ENCODE measurements at regions not wholly inside any gene's neighbourhood (a gene's known extent, or its start where the extent isn't known, plus 50 kb on each side); places are given as distances from the start of the nearest gene placed in this dataset.

- TF ChIP-seq POLR2AphosphoS5 (IDR thresholded peaks at IDR 0.05) (no peak), POLR2A (IDR thresholded peaks at IDR 0.05) (no peak), EP300 (IDR thresholded peaks at IDR 0.05) (no peak), CTCF (IDR thresholded peaks at IDR 0.05) (no peak)
- Histone ChIP-seq H3K27me3 (no peaks in the 10 kb centered on the region), H3K4me3 (no peak overlapping the region), H3K4me1 (no peaks in the 10 kb centered on the region), H3K27ac (no peak overlapping the region), H3K36me3 (peaks cover 0 to 23% of the 10 kb centered on the region in 2 donors), H3K9me3 (no peaks in the 10 kb centered on the region)
- 83 to 90% methylated on average over 4 to 6 of the region's 6 CpGs for WGBS, 2 donors (ENCODE audit: low coverage in 1 of 2)
- ATAC-seq = no peak
Observed at GRCh38 chr6:34638834-34639736, 57.5 kb downstream of the ILRUN start.

- ATAC-seq = no peak
- Histone ChIP-seq H3K36me3 (peaks cover 0 to 9% of the 10 kb centered on the region in 2 donors), H3K27me3 (no peaks in the 10 kb centered on the region), H3K4me3 (no peak overlapping the region), H3K27ac (no peak overlapping the region), H3K9me3 (no peaks in the 10 kb centered on the region), H3K4me1 (peaks cover 0 to 22% (median 6%) of the 10 kb centered on the region in 3 donors)
- TF ChIP-seq POLR2A (IDR thresholded peaks at IDR 0.05) (no peak), POLR2AphosphoS5 (IDR thresholded peaks at IDR 0.05) (no peak), CTCF (IDR thresholded peaks at IDR 0.05) (no peak), EP300 (IDR thresholded peaks at IDR 0.05) (no peak)
- WGBS, 2 donors (ENCODE audit: low coverage in 1 of 2) = 43 to 79% methylated on average over 2 of the region's 2 CpGs
Observed at GRCh38 chr6:34633785-34634184, 62.8 kb downstream of the ILRUN start.

- no peak for TF ChIP-seq EP300 (IDR thresholded peaks at IDR 0.05)
- TF ChIP-seq POLR2AphosphoS5 (IDR thresholded peaks at IDR 0.05) = no peak
- TF ChIP-seq POLR2A (IDR thresholded peaks at IDR 0.05) = no peak
- TF ChIP-seq CTCF (IDR thresholded peaks at IDR 0.05) = no peak
- Histone ChIP-seq H3K4me3 (no peak overlapping the region), H3K27me3 (no peaks in the 10 kb centered on the region), H3K27ac (no peak overlapping the region), H3K36me3 (peaks cover 0 to 9% of the 10 kb centered on the region in 2 donors), H3K4me1 (peaks cover 0 to 22% (median 6%) of the 10 kb centered on the region in 3 donors), H3K9me3 (no peaks in the 10 kb centered on the region)
- ATAC-seq = no peak
- WGBS, 2 donors (ENCODE audit: low coverage in 1 of 2) = 87 to 100% methylated on average over 2 of the region's 2 CpGs
Observed at GRCh38 chr6:34633256-34633655, 63.3 kb downstream of the ILRUN start.

GRCh38 chr6:34630040-34630439, 66.5 kb downstream of the ILRUN start:
- Histone ChIP-seq H3K36me3 (peaks cover 0 to 7% of the 10 kb centered on the region in 2 donors), H3K27me3 (no peaks in the 10 kb centered on the region), H3K27ac (peak overlapping the region in 3 of 4 donors; percentile 4 to 60 (median 11)), H3K4me1 (peaks cover 0 to 22% (median 6%) of the 10 kb centered on the region in 3 donors), H3K4me3 (no peak overlapping the region), H3K9me3 (no peaks in the 10 kb centered on the region)
- ATAC-seq = no peak
- WGBS, 2 donors (ENCODE audit: low coverage in 1 of 2) = 57 to 65% methylated on average over 6 of the region's 6 CpGs
- TF ChIP-seq POLR2A (IDR thresholded peaks at IDR 0.05) = no peak

- H3K27me3 ChIP-seq = no peaks in the 10 kb centered on the region
- ATAC-seq = no peak
- peaks cover 0 to 22% (median 6%) of the 10 kb centered on the region in 3 donors for H3K4me1 ChIP-seq
- H3K27ac ChIP-seq = no peak overlapping the region
- WGBS, 2 donors (ENCODE audit: low coverage in 1 of 2) = 91 to 100% methylated on average over 2 to 3 of the region's 3 CpGs
- H3K4me3 ChIP-seq = no peak overlapping the region
- peaks cover 0 to 6% of the 10 kb centered on the region in 2 donors for H3K36me3 ChIP-seq
- no peak for TF ChIP-seq CTCF (IDR thresholded peaks at IDR 0.05)
- H3K9me3 ChIP-seq = no peaks in the 10 kb centered on the region
Observed at GRCh38 chr6:34627296-34627695, 69.3 kb downstream of the ILRUN start.

Data from gastroesophageal sphincter (tissue), 4 donors.